K562 (cell line): ENCODE measurements at regions not wholly inside any gene's neighbourhood (a gene's known extent, or its start where the extent isn't known, plus 50 kb on each side); places are given as distances from the start of the nearest gene placed in this dataset.

Experiments used
- EZH2 ChIP-seq: IDR thresholded peaks from 2 replicates; pipeline ENCODE4 v1.6.1; 2012; ENCODE audit warnings: low read depth, mild to moderate bottlenecking, inconsistent platforms, low read length, borderline replicate concordance
- KLF10 ChIP-seq: fragments of 250-450 bp; sonication (Bioruptor Pico); IDR thresholded peaks from 2 replicates; pipeline ENCODE4 v1.6.1; 2021; ENCODE audit warnings: matching md5 sums
- SPI1 ChIP-seq: IDR thresholded peaks from 2 replicates; pipeline ENCODE4 v1.6.1; 2011; ENCODE audit warnings: low read depth, low read length, control low read depth, borderline replicate concordance
- ZNF124 ChIP-seq: sonication (generic); formaldehyde crosslinking; IDR thresholded peaks from 2 replicates; pipeline ENCODE4 v1.8.1; 2022; ENCODE audit warnings: missing genetic modification reagents

- TF ChIP-seq KLF10 (no peak), ZNF124 (CRISPR knock-in tag) (no peak), EZH2 (no peak), SPI1 (no peak)
These were observed 99.8 kb upstream of the SSBP2 start for GRCh38 chr5:81850501-81851357.
